Hepatocyte (in vitro differentiated cells): ENCODE measurements at regions not wholly inside any gene's neighbourhood (a gene's known extent, or its start where the extent isn't known, plus 50 kb on each side); places are given as distances from the start of the nearest gene placed in this dataset.

Experiments used
- CTCF ChIP-seq: fragments of 200-600 bp; sonication (generic); IDR thresholded peaks from 2 replicates; pipeline ENCODE4 v1.5.1; 2016; ENCODE audit warnings: antibody characterized with exemption, mild to moderate bottlenecking; ENCODE audit not compliant: poor library complexity
- EZH2 ChIP-seq: fragments of 200-600 bp; sonication (generic); IDR thresholded peaks from 2 replicates; pipeline ENCODE4 v1.6.1; 2016; ENCODE audit warnings: antibody characterized with exemption, mild to moderate bottlenecking, borderline replicate concordance
- EZH2phosphoT487 ChIP-seq: fragments of 200-600 bp; sonication (generic); IDR thresholded peaks from one replicate; pipeline ENCODE4 v1.6.1; 2018; ENCODE audit warnings: antibody characterized with exemption, mild to moderate bottlenecking, low read depth, moderate library complexity; ENCODE audit not compliant: unreplicated experiment, severe bottlenecking

GRCh38 chr22:48826546-48826945 is 1001.1 kb downstream of the BRD1 start:
- TF ChIP-seq CTCF (no peak), EZH2 (no peak), EZH2phosphoT487 (no peak)
